GM10248 (cell line): ENCODE measurements at regions not wholly inside any gene's neighbourhood (a gene's known extent, or its start where the extent isn't known, plus 50 kb on each side); places are given as distances from the start of the nearest gene placed in this dataset.

Experiments used
- CTCF ChIA-PET: fragments of 300-600 bp; sonication (Branson Sonifier 250); formaldehyde crosslinking; extraction: SDS; loops from one replicate; lab custom pipeline; 2021; ENCODE audit warnings: antibody characterized with exemption; lab: Yijun Ruan, JAX
- POLR2A ChIA-PET: fragments of 350-650 bp; sonication (Branson Sonifier 250); formaldehyde crosslinking; extraction: SDS; loops from one replicate; lab custom pipeline; 2020; ENCODE audit warnings: antibody characterized with exemption; lab: Yijun Ruan, JAX
- DNase-seq: peaks from one replicate; pipeline ENCODE4 v3.0.0; 2012; ENCODE audit errors: extremely low spot score
- CTCF ChIP-seq: IDR thresholded peaks from 2 replicates; pipeline ENCODE4 v1.5.1; 2012; ENCODE audit warnings: mild to moderate bottlenecking, low read depth; ENCODE audit errors: extremely low read depth, missing control alignments, control extremely low read depth

GRCh38 chr5:109588281-109589035 lies 101.3 kb upstream of the MAN2A1 start:
- ChIA-PET POLR2A (no interaction called here), CTCF (no interaction called here)
- no peak for TF ChIP-seq CTCF
- DNase-seq = no peak

- CTCF ChIA-PET = interaction anchor here (1.2 to 1.6 kb wide), 2 partner anchors 34 to 46 kb away, joined by 3 read pairs; no protein-coding TSS in a partner anchor
- POLR2A ChIA-PET = no interaction called here
- no peak for DNase-seq
These were observed 104.6 kb upstream of the MAN2A1 start for GRCh38 chr5:109584986-109585599.

GRCh38 chr5:109580225-109580624 lies 109.5 kb upstream of the MAN2A1 start:
- TF ChIP-seq CTCF = no peak
- DNase-seq = no peak
- POLR2A ChIA-PET = no interaction called here
- CTCF ChIA-PET = no interaction called here

More at GRCh38 chr5:109584986-109585599, 104.6 kb upstream of the MAN2A1 start:
- no peak for TF ChIP-seq CTCF

GRCh38 chr5:109575506-109575905 lies 114.2 kb upstream of the MAN2A1 start:
- DNase-seq = no peak
- ChIA-PET POLR2A (no interaction called here), CTCF (no interaction called here)
- no peak for TF ChIP-seq CTCF

- DNase-seq = no peak
- no peak for TF ChIP-seq CTCF
- POLR2A ChIA-PET = no interaction called here
- CTCF ChIA-PET = no interaction called here
These were observed 114.7 kb upstream of the MAN2A1 start for GRCh38 chr5:109574985-109575384.

GRCh38 chr5:109573766-109574165 lies 116.0 kb upstream of the MAN2A1 start:
- DNase-seq = no peak
- no peak for TF ChIP-seq CTCF
- ChIA-PET CTCF (interaction anchor here (1.0 kb wide), 1 partner anchor 8 kb away, joined by 4 read pairs; no protein-coding TSS in a partner anchor), POLR2A (no interaction called here)
